GM18873 (cell line): ENCODE measurements at regions not wholly inside any gene's neighbourhood (a gene's known extent, or its start where the extent isn't known, plus 50 kb on each side); places are given as distances from the start of the nearest gene placed in this dataset.
"Not testable (repeated sequence)": the region's sequence is repeated elsewhere in the genome, so short reads cannot be mapped to it uniquely, and the experiment has no call there.

ENCODE experiments used
- ATAC-seq: cut with Tn5 transposase; IDR thresholded peaks from one replicate; pipeline ENCODE4 v1.9.1; 2021; ENCODE audit warnings: mild to moderate bottlenecking, moderate library complexity, moderate number of reproducible peaks; ENCODE audit not compliant: unreplicated experiment, low FRiP score

- ATAC-seq = no peak
Measured at GRCh38 chr15:81749716-81750375, 296.0 kb downstream of the MEX3B start.

GRCh38 chr15:81747482-81747881 lies 298.3 kb downstream of the MEX3B start:
- no peak for ATAC-seq

GRCh38 chr15:81747026-81747425 lies 298.8 kb downstream of the MEX3B start:
- no peak for ATAC-seq

GRCh38 chr15:81744364-81744763 lies 301.5 kb downstream of the MEX3B start:
- ATAC-seq = no peak

GRCh38 chr15:81740416-81740815 lies 305.4 kb downstream of the MEX3B start:
- no peak for ATAC-seq

GRCh38 chr15:81729340-81729739 lies 316.5 kb downstream of the MEX3B start:
- no peak for ATAC-seq

GRCh38 chr15:81728726-81729125 lies 317.1 kb downstream of the MEX3B start:
- ATAC-seq = no peak

GRCh38 chr15:81725590-81725989 lies 320.2 kb downstream of the MEX3B start:
- no peak for ATAC-seq

GRCh38 chr15:81724536-81724935 lies 321.3 kb downstream of the MEX3B start:
- no peak for ATAC-seq

- ATAC-seq = no peak
Measured at GRCh38 chr15:81723701-81724100, 322.1 kb downstream of the MEX3B start.

GRCh38 chr15:81723113-81723651 lies 322.6 kb downstream of the MEX3B start:
- ATAC-seq = no peak

GRCh38 chr15:81716468-81716867 lies 329.4 kb downstream of the MEX3B start:
- ATAC-seq = not testable (repeated sequence)

- ATAC-seq = no peak
Measured at GRCh38 chr15:81710328-81710727, 335.5 kb downstream of the MEX3B start.

- ATAC-seq = not testable (repeated sequence)
Measured at GRCh38 chr15:81706816-81707346, 332.9 kb upstream of the TMC3 start.

GRCh38 chr15:81705727-81706126 lies 331.7 kb upstream of the TMC3 start:
- ATAC-seq = not testable (repeated sequence)

GRCh38 chr15:81686021-81686420 lies 312.0 kb upstream of the TMC3 start:
- no peak for ATAC-seq

- no peak for ATAC-seq
Measured at GRCh38 chr15:81685237-81685636, 311.2 kb upstream of the TMC3 start.

GRCh38 chr15:81680829-81681228 lies 306.8 kb upstream of the TMC3 start:
- no peak for ATAC-seq

GRCh38 chr15:81666839-81667238 lies 292.8 kb upstream of the TMC3 start:
- ATAC-seq = no peak

- ATAC-seq = no peak
Measured at GRCh38 chr15:81660976-81661375, 287.0 kb upstream of the TMC3 start.

- ATAC-seq = no peak
Measured at GRCh38 chr15:81653259-81653658, 279.2 kb upstream of the TMC3 start.

GRCh38 chr15:81645470-81645869 lies 271.5 kb upstream of the TMC3 start:
- no peak for ATAC-seq
